Thyroid gland (tissue), 4 donors: ENCODE measurements at regions not wholly inside any gene's neighbourhood (a gene's known extent, or its start where the extent isn't known, plus 50 kb on each side); places are given as distances from the start of the nearest gene placed in this dataset.

Experiments
- CTCF ChIP-seq, 6 experiments: fragments of 200-600 bp in 3 of 6; fragments of 450-650 bp in 3 of 6; sonication (generic) in 3 of 6; IDR thresholded peaks; one replicate each; pipeline ENCODE4 v1.5.1; 2016 to 2019; ENCODE audit warnings: antibody characterized with exemption in 6 of 6, mild to moderate bottlenecking in 2 of 6, inconsistent platforms in 1 of 6, moderate library complexity in 1 of 6
- POLR2A ChIP-seq, 2 donors: fragments of 450-650 bp; IDR thresholded peaks; one replicate each; pipeline ENCODE4 v1.6.1; 2017; ENCODE audit warnings: antibody characterized with exemption in 2 of 2, mild to moderate bottlenecking in 2 of 2, moderate library complexity in 1 of 2

GRCh38 chr3:151644020-151644620 is 89.6 kb upstream of the AADACL2 start:
- TF ChIP-seq CTCF (IDR thresholded peaks at IDR 0.05) (no peak), POLR2A (IDR thresholded peaks at IDR 0.05) (no peak)
